ENCODE measurements at regions not wholly inside any gene's neighbourhood (a gene's known extent, or its start where the extent isn't known, plus 50 kb on each side); places are given as distances from the start of the nearest gene placed in this dataset.

DNA sequence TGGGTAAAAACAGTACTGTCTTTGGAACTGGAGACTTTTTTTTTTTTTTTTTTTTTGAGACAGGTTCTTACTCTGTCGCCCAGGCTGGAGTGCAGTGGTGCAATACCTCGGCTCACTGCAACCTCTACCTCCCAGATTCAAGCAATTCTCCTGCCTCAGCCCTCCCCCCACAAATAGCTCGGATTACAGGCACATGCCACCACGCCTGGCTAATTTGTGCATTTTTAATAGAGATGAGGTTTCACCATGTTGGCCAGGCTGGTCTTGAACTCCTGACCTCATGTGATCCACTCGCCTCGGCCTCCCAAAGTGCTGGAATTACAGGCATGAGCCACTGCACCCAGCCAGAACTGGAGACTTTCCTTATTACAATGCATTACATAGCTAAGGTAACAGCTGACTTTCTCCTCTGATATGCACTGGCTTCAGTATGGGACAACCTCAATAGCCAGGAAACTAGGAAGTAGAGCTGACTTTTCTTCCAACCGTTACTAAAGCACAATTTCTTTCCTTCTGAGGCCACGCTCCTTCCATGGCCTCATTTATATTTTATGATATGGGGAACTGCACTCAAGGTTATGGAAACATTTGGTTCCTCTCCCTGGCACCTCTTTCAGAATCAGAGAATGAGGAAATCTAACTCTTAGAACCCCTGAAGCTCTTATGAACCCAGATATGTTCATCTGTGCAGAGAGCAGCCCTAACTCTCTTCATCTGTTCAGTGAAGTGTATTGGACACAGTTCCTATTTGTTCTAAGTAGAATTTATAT is 53.5 kb upstream of the FAM9B start:
- no peak overlapping the region for H3K4me3 ChIP-seq (ENCODE audit: low read depth, low read length)
- DNase-seq (ENCODE audit: low read depth), result no peak

DNA sequence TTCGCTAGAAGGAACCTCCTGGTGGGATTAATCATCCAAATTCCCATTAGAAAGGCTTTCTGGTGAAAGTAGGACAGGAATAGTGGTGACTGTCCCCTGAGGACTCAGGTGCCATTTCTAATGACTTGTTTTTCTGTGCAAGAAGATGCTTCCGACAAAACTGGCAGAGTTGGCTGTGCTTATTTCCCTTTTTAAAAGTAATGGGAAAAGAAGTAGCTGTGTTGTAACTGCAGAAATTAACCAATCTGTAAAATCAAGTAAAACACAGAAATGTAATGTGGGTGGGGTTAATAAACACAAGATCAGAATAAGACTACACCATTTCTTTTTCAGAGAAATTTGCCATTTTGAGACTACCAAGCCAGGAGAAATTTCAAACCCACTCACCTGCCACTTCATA is 55.0 kb upstream of the FAM9B start:
- H3K4me3 ChIP-seq (ENCODE audit: low read depth, low read length), result no peak overlapping the region
- no peak for DNase-seq (ENCODE audit: low read depth)

DNA sequence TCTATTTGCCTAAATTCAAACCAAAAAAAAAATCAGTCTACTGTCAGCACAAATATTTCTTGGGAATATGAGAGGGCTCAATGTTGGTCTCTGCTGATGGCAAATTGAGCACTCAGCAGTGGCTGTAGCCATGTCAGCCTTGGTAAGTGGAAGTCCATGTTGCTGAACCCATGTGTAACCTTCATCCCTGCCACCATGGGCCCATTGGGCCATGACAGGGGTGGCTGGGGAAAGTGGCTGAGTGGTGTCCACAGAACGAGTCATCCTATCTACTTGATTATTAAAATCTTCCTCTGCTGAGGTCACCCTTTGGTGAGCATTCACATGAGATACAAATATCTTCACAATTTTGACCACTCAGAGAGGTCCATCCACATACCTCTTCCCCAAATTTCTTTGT is 56.8 kb upstream of the FAM9B start:
- no peak for DNase-seq (ENCODE audit: low read depth)
- H3K4me3 ChIP-seq (ENCODE audit: low read depth, low read length), result no peak overlapping the region

DNA sequence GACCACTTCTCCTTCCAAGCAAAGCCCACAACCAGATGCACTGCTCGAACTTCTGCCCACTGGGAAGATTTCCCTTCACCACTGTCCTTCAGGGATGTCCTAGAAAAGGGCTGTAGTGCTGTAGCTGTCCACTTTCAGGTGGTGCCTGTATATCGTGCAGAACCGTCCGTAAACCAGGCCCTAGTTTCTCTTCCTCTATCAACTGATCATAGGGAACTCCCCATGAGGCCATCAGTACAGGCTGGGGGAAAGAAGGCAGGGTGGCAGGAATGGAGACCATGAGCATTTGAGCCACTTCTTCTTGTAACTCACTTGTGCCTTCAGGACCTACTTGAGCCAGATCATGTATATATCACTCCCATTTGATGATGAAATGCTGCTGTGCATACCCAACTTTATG is 57.3 kb upstream of the FAM9B start:
- DNase-seq (ENCODE audit: low read depth), result no peak
- no peak overlapping the region for H3K4me3 ChIP-seq (ENCODE audit: low read depth, low read length)

DNA sequence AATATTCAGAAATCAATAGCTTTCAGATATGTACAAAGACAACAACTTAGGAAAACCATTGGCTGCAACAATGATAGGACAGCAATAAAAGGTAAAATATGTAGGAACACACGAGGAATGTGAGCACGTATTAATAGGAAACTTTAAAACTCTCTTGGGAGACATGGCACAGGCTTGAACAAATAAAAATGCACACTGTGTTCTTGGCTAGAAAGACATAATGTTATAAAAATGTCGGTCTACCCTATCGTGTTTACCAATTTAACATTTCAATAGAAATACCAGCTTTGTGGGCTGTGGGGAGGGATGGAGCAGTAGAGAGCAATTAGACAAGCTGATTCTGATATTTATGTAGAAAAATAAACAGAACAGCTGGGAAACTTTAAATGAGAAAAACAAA is 69.0 kb upstream of the FAM9B start:
- DNase-seq (ENCODE audit: low read depth), result peak; percentile 10
- no peak overlapping the region for H3K4me3 ChIP-seq (ENCODE audit: low read depth, low read length)

DNA sequence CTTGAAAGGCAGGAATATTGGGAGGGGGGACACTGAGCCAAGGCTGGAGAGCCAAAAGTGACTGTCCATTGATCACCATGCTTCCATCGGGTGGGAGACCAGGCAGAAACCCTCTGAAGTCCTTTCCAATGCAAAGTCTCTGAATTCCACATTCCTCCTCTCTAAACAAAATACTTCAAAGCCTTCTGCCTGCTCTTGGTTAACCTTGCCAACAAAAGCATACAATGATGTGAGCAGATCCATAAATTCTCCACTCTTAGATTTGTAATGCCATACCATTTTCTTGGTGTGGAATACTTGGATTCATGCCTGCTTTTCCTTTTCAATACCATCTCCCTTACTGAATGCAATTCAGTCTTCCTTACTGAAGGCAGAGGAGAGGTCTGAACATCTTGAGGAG is 74.1 kb upstream of the FAM9B start:
- DNase-seq (ENCODE audit: low read depth), result no peak
- H3K4me3 ChIP-seq (ENCODE audit: low read depth, low read length), result no peak overlapping the region

DNA sequence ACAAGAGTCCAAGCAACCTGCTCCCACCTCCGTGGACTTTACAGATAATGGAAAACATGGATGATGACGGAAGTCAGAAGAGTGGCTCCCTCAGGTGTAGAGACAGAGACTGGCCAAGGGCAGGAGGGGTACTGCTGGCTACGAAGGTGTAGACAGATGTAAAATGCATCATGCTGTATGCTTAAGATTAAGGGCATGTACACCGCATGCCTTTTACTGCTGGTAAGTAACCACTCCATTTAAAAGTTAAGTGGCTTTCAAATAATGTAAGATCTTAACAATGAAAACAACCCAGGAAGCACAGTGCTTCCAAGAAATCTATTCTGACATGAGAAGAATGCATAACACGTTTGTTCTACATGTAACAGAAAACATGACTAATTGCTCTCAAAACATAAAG is 76.9 kb upstream of the FAM9B start:
- no peak for DNase-seq (ENCODE audit: low read depth)
- H3K4me3 ChIP-seq (ENCODE audit: low read depth, low read length), result no peak overlapping the region

DNA sequence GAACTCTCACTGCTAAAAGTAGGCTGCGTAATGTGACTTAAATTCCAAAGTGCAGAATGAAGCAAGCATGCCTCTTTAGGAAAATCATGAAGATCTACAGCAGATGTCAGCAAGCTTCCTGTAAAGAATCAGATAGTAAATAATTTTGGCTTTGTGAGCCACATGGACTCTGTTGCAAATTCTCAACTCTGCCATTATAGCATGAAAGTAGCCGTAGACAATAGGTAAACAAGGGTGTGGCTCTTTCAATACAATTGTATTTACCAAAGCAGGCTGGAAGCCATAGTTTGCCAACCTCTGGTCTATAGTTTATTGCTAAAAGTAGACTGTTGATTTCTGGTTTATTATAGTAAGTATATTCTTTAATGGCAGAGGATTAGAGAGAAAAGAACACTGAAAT is 80.3 kb upstream of the FAM9B start:
- no peak overlapping the region for H3K4me3 ChIP-seq (ENCODE audit: low read depth, low read length)
- DNase-seq (ENCODE audit: low read depth), result no peak

DNA sequence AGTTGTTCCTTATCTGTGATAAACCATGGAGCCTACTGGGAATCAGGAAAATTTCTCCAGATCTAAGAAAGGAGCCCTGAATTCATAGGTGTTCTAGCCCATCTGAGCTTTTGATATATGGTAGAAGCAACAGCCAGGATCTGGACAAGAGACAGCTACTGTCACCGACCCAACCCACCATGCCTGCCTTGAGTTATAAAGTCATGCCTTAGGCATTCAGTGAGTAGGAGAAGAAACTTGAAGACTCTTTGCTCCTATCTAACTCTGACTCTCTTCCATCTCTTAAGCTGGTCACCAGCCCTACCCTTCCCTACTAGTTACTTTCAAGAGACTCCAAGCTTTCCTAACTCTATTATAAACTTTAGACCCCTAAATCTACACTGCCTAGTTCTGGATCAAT is 83.9 kb upstream of the FAM9B start:
- H3K4me3 ChIP-seq (ENCODE audit: low read depth, low read length), result no peak overlapping the region
- DNase-seq (ENCODE audit: low read depth), result no peak

DNA sequence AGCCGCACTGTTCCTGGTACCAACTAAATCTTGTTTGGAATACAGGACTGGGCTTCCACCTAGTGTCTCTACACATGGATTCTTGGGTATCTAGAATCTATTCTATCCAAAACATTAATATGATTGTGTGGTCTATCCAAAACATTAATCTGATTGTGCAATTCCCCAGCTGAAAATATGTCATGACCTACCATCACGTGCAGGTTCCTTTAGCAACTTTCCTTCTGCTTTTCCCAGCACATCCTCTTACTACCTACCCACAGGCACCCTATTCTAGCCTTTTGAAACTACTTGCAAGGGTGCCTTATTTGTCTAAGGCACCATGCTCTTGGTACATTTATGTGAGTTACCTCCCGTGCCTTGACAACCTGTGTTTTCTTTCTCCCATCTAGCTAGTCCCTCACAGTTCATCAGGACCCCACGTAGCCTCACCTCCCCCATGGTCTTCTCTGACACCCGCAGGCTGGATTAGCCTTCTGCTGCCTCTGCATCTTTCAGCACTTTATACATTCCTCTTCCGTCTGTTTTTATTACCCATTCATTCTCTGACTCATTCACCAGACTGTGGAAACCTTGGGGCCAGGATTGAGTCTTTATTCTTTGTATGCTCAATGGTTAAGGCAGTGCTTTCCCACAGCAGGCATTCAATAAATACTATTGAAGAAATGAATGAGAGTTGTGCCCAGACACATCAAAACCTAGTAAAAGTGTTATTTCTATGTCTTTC is 88.8 kb upstream of the FAM9B start:
- H3K4me3 ChIP-seq (ENCODE audit: low read depth, low read length), result no peak overlapping the region
- DNase-seq (ENCODE audit: low read depth), result no peak

DNA sequence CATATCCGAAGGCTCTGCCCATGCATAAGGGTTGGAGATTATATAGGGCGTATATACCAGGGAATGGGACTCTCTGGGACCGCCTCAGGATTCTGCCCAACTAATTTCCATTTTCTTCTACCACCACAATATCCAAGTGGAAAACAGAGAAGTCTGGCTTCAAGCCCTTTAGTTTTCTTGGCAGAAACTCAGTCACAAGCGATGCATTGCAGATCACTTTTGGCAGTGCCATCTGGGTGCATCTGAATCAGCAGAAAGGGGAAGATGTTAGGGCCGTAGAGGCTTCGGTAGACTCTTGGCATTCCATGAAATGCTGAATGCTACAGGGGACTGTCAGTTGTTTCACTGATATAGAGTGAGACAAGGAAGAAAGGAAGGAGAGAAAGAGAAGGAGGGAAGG is 94.1 kb upstream of the FAM9B start:
- DNase-seq (ENCODE audit: low read depth), result no peak

DNA sequence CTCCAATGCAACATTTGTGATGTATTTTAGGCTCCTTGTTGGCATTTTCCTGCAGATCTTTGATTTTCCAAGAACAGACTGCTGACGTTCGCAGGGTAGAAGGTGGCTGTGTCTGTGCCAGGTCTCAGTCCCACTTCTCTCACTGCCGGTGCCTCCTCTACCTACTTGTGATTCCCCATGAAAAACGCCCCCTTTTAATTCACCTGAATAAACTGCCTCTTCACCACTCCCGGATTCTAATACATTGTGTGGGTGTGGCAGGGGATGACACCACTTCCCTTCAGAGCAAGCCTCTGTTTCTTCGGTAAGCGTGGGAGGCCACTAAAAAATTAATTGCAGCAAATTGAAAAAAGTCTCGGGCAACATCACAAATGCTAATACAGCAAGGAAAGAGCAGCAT is 96.1 kb upstream of the FAM9B start:
- no peak for DNase-seq (ENCODE audit: low read depth)

More for the DNA sequence above, 94.1 kb upstream of the FAM9B start:
- no peak overlapping the region for H3K4me3 ChIP-seq (ENCODE audit: low read depth, low read length)

DNA sequence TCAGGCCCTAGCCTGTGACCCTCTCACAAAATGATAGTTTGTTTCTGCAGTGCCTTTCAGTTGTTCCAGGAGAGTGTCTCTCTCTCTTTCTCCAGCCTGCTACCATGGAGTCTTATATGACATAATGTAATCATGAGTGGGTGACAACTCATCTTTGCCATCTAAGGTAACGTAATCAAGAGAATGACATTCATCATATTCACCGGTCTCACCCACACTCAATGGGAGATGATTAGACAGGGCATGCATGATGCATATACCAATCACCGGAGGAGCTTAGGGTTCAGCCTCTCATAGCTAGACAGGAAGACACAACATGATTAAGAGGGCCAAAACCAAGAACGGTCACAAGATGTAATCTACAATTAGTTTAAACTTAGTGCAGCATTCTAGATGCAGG is 97.1 kb upstream of the FAM9B start:
- no peak for DNase-seq (ENCODE audit: low read depth)
- no peak overlapping the region for H3K4me3 ChIP-seq (ENCODE audit: low read depth, low read length)

More for the DNA sequence above, 96.1 kb upstream of the FAM9B start:
- H3K4me3 ChIP-seq (ENCODE audit: low read depth, low read length), result no peak overlapping the region

DNA sequence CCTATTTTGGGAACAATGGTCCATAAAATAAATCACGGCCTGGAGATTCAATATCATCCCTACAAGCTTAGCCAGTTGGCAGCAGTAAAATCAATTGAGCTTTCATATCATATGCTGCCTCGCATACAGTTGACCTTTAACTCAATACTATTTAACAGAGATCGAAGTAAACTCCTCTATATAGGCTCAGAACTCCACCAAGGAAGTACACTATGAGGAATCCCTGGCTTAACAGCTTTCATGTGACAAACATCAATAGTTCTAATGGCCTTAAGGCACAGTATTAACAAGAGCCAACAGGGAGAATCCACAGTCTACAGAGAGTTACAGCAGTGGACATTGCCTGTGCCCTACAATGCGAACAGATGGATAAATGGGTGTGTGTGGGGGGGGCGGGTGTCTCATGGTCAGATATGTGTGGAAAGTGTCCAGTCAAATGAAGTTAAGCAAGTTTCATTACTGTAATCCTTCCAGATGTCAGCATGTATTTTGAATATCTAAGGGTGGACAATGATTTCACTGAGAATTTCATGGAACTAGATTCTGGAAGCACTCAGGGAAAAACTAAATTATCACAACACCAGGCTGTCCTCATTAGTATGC is 98.2 kb upstream of the FAM9B start:
- no peak overlapping the region for H3K4me3 ChIP-seq (ENCODE audit: low read depth, low read length)
- no peak for DNase-seq (ENCODE audit: low read depth)

DNA sequence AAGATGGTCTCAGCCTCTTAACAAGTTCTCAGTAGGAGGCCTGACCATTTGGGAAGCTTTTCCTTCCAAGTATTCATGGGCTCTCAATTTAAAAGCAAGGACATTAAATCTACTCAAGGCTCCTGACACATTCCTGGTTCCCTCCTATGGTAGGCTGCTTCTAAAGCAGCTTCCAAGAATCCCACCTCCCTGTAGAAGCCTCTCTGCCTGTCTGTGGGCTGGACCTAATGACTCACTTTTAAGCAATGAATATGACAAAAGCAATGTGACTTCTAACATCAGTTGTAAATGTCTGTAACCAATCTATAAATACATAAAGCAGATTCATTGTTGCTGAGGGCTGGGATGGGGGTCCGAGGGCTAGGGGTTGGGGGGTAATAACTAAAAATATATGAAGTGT is 99.5 kb upstream of the FAM9B start:
- no peak overlapping the region for H3K4me3 ChIP-seq (ENCODE audit: low read depth, low read length)
- no peak for DNase-seq (ENCODE audit: low read depth)

DNA sequence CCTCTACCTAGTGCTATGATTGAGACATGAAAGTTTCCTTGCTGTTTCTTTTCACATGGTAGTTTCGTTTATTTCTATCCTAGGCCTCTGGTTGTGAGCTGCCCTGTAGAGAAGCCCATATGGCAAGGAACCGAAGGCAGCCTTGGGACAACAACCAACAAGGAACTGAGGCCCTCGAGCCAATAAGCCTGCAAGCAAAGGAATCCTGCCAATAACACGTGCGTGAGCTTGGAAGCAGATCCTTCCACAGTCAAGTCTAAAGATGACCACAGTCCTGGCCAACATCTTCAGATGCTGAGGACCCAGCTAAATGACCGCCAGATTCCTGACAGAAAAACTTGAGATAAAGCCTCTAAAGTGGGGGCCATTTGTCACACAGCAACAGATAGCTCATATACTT is 100.4 kb upstream of the FAM9B start:
- H3K4me3 ChIP-seq (ENCODE audit: low read depth, low read length), result no peak overlapping the region
- DNase-seq (ENCODE audit: low read depth), result no peak

DNA sequence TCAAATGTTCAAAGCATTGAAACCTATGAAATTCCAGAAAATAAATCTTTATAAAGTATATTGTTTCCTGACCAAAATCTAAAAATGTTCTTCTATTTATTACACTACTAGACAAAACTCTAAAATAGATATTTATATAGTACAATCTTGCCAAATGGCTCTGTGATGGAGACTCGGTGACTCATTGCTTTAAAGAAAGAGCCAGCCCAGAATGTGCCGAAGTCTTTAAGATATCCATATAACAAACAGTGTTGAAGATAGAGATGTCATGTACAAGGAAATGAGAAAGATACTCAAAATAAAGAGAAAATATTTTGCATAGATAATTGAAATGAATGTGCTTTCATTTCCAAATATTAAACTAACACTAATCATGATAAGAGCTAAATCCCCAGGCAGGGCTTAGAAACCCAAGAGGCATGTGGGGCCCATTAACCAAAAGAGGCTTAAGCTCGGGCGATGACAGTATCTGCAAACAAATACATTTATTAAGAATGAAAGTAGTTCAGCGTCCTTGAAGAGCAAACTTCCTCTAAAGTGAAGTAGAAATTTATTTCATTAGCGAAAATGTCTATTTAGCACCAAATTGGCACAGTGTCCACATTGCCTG is 102.1 kb upstream of the FAM9B start:
- no peak for DNase-seq (ENCODE audit: low read depth)
- no peak overlapping the region for H3K4me3 ChIP-seq (ENCODE audit: low read depth, low read length)

DNA sequence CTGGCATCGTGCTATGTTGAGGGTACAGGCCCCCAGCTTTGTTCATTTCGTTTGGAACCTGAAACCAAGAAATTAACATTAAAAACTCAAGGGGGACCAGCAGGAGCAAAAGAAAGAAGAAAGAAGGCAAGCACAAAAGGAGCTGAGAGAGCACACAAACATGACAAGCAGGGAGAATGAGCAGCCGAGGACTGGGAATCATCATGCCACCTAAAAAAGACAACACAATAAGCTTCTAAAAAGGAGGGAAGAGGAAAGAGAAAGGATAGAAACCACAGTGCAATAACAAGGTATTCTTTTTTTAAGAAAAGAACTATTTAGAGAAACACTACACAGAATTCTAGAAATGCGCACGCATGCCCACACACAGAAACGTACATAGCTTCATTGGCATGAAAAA is 103.2 kb upstream of the FAM9B start:
- DNase-seq (ENCODE audit: low read depth), result no peak
- H3K4me3 ChIP-seq (ENCODE audit: low read depth, low read length), result no peak overlapping the region

DNA sequence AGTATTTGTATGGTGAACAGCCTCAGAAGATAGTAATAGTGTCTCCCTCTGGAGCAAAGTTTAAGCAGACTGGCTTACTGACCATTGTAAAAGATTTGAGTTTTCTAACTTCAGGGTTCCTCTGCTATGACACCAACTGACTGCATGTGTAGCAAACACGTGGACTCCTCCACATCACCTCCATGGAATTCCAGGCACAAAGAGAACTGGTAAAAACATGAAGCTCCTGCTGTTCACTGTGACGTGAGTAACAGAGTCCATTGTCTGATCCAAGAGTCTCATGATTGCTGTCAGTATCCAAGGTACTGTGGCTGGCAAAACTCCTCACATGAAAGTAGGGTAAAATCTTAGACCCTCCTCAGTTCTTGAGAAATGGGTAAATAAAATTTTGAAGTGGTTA is 107.6 kb upstream of the FAM9B start:
- H3K4me3 ChIP-seq (ENCODE audit: low read depth, low read length), result no peak overlapping the region
- DNase-seq (ENCODE audit: low read depth), result no peak

DNA sequence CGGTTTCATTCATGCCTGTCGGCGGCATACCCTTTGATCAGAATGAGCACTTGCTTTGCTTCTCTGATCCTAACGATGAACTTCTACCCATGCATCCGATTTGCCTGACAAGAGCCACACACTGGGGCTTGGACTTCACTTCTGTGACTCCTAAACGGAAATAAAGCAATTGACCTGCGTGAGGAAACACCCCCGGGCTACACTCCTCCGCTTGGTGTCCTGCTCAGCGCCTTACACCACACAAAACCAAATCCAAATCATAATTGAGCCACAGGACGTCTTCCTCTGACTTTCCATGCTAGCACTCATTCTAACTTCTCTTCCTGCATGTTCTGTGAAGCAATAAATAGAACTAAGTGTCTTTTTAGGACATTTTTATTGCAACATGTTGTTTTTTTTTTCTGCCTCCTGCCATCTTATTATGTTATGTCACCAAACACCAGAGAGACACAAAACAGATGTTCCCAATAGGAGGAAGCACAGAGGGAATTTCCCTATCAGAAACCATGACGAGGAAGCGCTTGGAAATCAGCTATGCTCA is 110.8 kb upstream of the FAM9B start:
- H3K4me3 ChIP-seq (ENCODE audit: low read depth, low read length), result no peak overlapping the region

More for the DNA sequence above, 110.8 kb upstream of the FAM9B start:
- no peak for DNase-seq (ENCODE audit: low read depth)

Measured in skeletal muscle cell (primary cell).